GM12878 (cell line): ENCODE measurements at regions not wholly inside any gene's neighbourhood (a gene's known extent, or its start where the extent isn't known, plus 50 kb on each side); places are given as distances from the start of the nearest gene placed in this dataset.

Source experiments
- ATAC-seq: fragments of 200-7000 bp; cut with Tn5 transposase; 3 replicates; pipeline ENCODE4 v1.9.1; 2020; ENCODE audit warnings: mild to moderate bottlenecking, moderate library complexity
- BruUV-seq: library from RNA; stranded (reverse); fragments of 400-500 nt; replicated peaks from 2 replicates; lab custom pipeline; 2021; lab: Mats Ljungman, UMichigan
- CTCF ChIA-PET: fragments of 300-600 bp; sonication (Branson Sonifier 250); formaldehyde crosslinking; extraction: SDS; loops from one replicate; lab custom pipeline; 2021; ENCODE audit warnings: inconsistent platforms; lab: Yijun Ruan, JAX
- POLR2A ChIA-PET: fragments of 350-600 bp; formaldehyde crosslinking; extraction: SDS; loops from one replicate; lab custom pipeline; 2021; ENCODE audit warnings: inconsistent platforms; lab: Charles Lee
- RAD21 ChIA-PET: fragments of 300-600 bp; sonication (Branson Sonifier 250); formaldehyde crosslinking; loops from one replicate; lab custom pipeline; 2023; ENCODE audit warnings: antibody characterized with exemption; ENCODE audit not compliant: unreplicated experiment; lab: Charles Lee
- SMC1A ChIA-PET: fragments of 300-600 bp; sonication (Branson Sonifier 250); formaldehyde crosslinking; loops from one replicate; lab custom pipeline; 2023; ENCODE audit not compliant: unreplicated experiment, uncharacterized antibody; lab: Charles Lee
- DNase-seq: peaks from one replicate; pipeline ENCODE4 v3.0.0-alpha.2; 2011; ENCODE audit warnings: low read depth, low spot score
- FAIRE-seq: peaks from 3 replicates; lab custom pipeline; 2011; peaks lifted over from hg19 to GRCh38; lab: Jason Lieb, UNC
- H2AFZ ChIP-seq: 2 replicates; pipeline ENCODE4 v1.6.0; 2011; ENCODE audit warnings: low read depth, low read length, control low read depth; ENCODE audit not compliant: control insufficient read depth
- H3K27ac ChIP-seq: 2 replicates; pipeline ENCODE4 v1.5.1; 2011; ENCODE audit warnings: control low read depth; ENCODE audit not compliant: control insufficient read depth, insufficient read depth
- H3K27me3 ChIP-seq, 2 experiments: replicated peaks in 1 of 2; 2 replicates each; pipeline versions ENCODE4 v1.6.0 to v1.6.1; 2011; ENCODE audit warnings: low read length in 1 of 2; ENCODE audit not compliant: control insufficient read depth in 2 of 2, insufficient read depth in 2 of 2
- H3K36me3 ChIP-seq, 2 experiments: 2 replicates each; pipeline ENCODE4 v1.5.1; 2011; ENCODE audit warnings: low read length in 1 of 2; ENCODE audit not compliant: control insufficient read depth in 2 of 2, insufficient read depth in 2 of 2
- H3K4me1 ChIP-seq: 2 replicates; pipeline ENCODE4 v1.6.1; 2011; ENCODE audit warnings: mild to moderate bottlenecking, low read length, moderate library complexity, mixed read lengths; ENCODE audit not compliant: control insufficient read depth, insufficient read depth
- H3K4me2 ChIP-seq: 2 replicates; pipeline ENCODE4 v1.6.0; 2011; ENCODE audit warnings: control low read depth; ENCODE audit not compliant: control insufficient read depth, insufficient read depth
- H3K4me3 ChIP-seq: fragments of 200-600 bp; sonication (generic); 2 replicates; pipeline ENCODE4 v1.5.1; 2016
- H3K79me2 ChIP-seq: 2 replicates; pipeline ENCODE4 v1.6.0; 2011; ENCODE audit warnings: low read length; ENCODE audit not compliant: control insufficient read depth, insufficient read depth
- H3K9ac ChIP-seq: 2 replicates; pipeline ENCODE4 v1.8.0; 2011; ENCODE audit warnings: low read length, control low read depth, mixed read lengths; ENCODE audit not compliant: control insufficient read depth, insufficient read depth
- H3K9me3 ChIP-seq: replicated peaks from 3 replicates; pipeline ENCODE4 v1.5.1; 2011; ENCODE audit warnings: mild to moderate bottlenecking, low read length; ENCODE audit not compliant: control insufficient read depth, insufficient read depth
- H4K20me1 ChIP-seq: 2 replicates; pipeline ENCODE4 v1.6.0; 2011; ENCODE audit not compliant: control insufficient read depth, insufficient read depth
- ATF7 ChIP-seq: fragments of 450-650 bp; IDR thresholded peaks from 2 replicates; pipeline ENCODE4 v1.6.1; 2016; ENCODE audit warnings: low read depth, mild to moderate bottlenecking
- CBX3 ChIP-seq: fragments of 200-600 bp; sonication (generic); IDR thresholded peaks from 2 replicates; pipeline ENCODE4 v1.6.1; 2016; ENCODE audit warnings: low read depth, borderline replicate concordance
- E4F1 ChIP-seq: fragments of 450-650 bp; IDR thresholded peaks from 2 replicates; pipeline ENCODE4 v1.6.1; 2018; ENCODE audit warnings: borderline replicate concordance, mild to moderate bottlenecking; ENCODE audit not compliant: partially characterized antibody
- EP300 ChIP-seq, 2 experiments: fragments of 150-350 bp in 1 of 2; IDR thresholded peaks; 2 replicates each; pipeline ENCODE4 v1.6.1; 2011 to 2012; ENCODE audit warnings: low read depth in 2 of 2, low read length in 2 of 2, borderline replicate concordance in 1 of 2, improper control_type of control experiment in 1 of 2, inconsistent platforms in 1 of 2; ENCODE audit not compliant: control insufficient read depth in 1 of 2
- ETV6 ChIP-seq, 2 experiments: fragments of 450-650 bp in 1 of 2; IDR thresholded peaks in 1 of 2; conservative IDR thresholded peaks in 1 of 2; 2 replicates each; pipeline ENCODE4 v1.6.1; 2014; ENCODE audit warnings: antibody characterized with exemption in 1 of 2, borderline replicate concordance in 1 of 2, low read depth in 1 of 2, mild to moderate bottlenecking in 1 of 2, moderate library complexity in 1 of 2
- GATAD2B ChIP-seq: fragments of 450-650 bp; conservative IDR thresholded peaks from 2 replicates; pipeline ENCODE4 v1.6.1; 2017; ENCODE audit warnings: low read depth, mild to moderate bottlenecking, moderate library complexity
- IKZF2 ChIP-seq, 2 experiments: fragments of 450-650 bp; IDR thresholded peaks; 2 replicates each; pipeline ENCODE4 v1.6.1; 2017; ENCODE audit warnings: mild to moderate bottlenecking in 2 of 2, moderate library complexity in 2 of 2
- JUNB ChIP-seq: IDR thresholded peaks from 2 replicates; pipeline ENCODE4 v1.6.1; 2016; ENCODE audit warnings: antibody characterized with exemption, mild to moderate bottlenecking
- KLF5 ChIP-seq: fragments of 450-650 bp; IDR thresholded peaks from 2 replicates; pipeline ENCODE4 v1.6.1; 2014; ENCODE audit warnings: mild to moderate bottlenecking; ENCODE audit not compliant: partially characterized antibody
- MXI1 ChIP-seq: fragments of 150-350 bp; IDR thresholded peaks from 2 replicates; pipeline ENCODE4 v1.6.1; 2011; ENCODE audit warnings: low read depth, mild to moderate bottlenecking, inconsistent platforms, low read length, improper control_type of control experiment
- NR2F1 ChIP-seq: fragments of 450-650 bp; conservative IDR thresholded peaks from 2 replicates; pipeline ENCODE4 v1.6.1; 2017; ENCODE audit warnings: mild to moderate bottlenecking
- PAX5 ChIP-seq: IDR thresholded peaks from 2 replicates; pipeline ENCODE4 v1.6.1; 2011; ENCODE audit warnings: low read depth, low read length, borderline replicate concordance
- POU2F2 ChIP-seq: IDR thresholded peaks from 3 replicates; pipeline ENCODE4 v1.6.1; 2011; ENCODE audit warnings: low read depth, mild to moderate bottlenecking, low read length, borderline replicate concordance
- RBBP5 ChIP-seq: fragments of 200-600 bp; sonication (generic); conservative IDR thresholded peaks from 2 replicates; pipeline ENCODE4 v1.6.1; 2016
- SIN3A ChIP-seq: IDR thresholded peaks from 2 replicates; pipeline ENCODE4 v1.6.1; 2012; ENCODE audit warnings: low read depth, low read length, improper control_type of control experiment
- SMAD5 ChIP-seq: IDR thresholded peaks from 2 replicates; pipeline ENCODE4 v1.6.1; 2016; ENCODE audit warnings: antibody characterized with exemption, low read depth
- TCF7 ChIP-seq: IDR thresholded peaks from 2 replicates; pipeline ENCODE4 v1.6.1; 2014; ENCODE audit warnings: antibody characterized with exemption, borderline replicate concordance
- WGBS: methylation state at CpG from one replicate; pipeline ENCODE4 v1.1.6; 2016; ENCODE audit warnings: low lambda C conversion rate; ENCODE audit not compliant: insufficient replicate concordance, insufficient coverage; ENCODE audit errors: missing lambda C conversion rate; 5-methylcytosine and 5-hydroxymethylcytosine counted together
- in situ Hi-C: fragments of 300-500 bp; cut with MboI; formaldehyde crosslinking; loops from 9 replicates; pipeline ENCODE4 v1.14.3; 2018; ENCODE audit warnings: mixed read lengths
- intact Hi-C: fragments of 100-400 bp; cut with micrococcal nuclease; formaldehyde crosslinking; loops from one replicate; pipeline ENCODE4 v1.14.2; 2022; ENCODE audit not compliant: unreplicated experiment

DNA sequence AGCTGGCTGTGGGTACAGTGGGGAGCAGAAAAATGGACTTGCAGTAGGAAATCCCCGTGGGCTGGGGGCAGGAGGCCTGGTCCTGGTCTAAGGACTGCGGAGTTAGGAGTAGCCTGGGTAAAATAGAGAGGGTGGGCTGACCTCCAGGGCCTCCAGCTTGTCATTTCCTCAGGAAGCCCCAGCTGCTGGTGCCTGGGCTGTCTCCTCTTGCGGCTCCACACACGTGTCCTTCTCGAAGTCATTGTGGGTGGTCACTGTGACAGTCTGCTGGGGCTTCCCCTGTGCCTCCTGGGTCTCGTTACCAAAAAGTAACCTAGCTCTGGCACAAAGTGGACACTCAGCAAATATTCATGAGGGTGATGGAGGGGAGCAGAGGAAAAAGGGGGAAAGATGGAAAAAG lies 259.7 kb downstream of the FGF9 start:
- no peak for ATAC-seq
- SMC1A ChIA-PET: interaction anchor here (1.5 kb wide), 1 partner anchor 7 kb away, joined by 3 read pairs; no protein-coding TSS in a partner anchor
- TF ChIP-seq ATF7 (no peak), SIN3A (no peak), PAX5 (no peak), CBX3 (no peak), TCF7 (no peak), SMAD5 (no peak), RBBP5 (no peak), MXI1 (no peak), IKZF2 (IDR thresholded peaks at IDR 0.05) (no peak), ETV6 (conservative IDR thresholded peaks at IDR 0.05 in 1 of 2, IDR thresholded peaks at IDR 0.05 in 1 of 2; ENCODE audit: borderline replicate concordance in 1 of 2, low read depth in 1 of 2) (no peak)
- Histone ChIP-seq H3K4me1 (no peaks in the 10 kb centered on the region), H3K9ac (no peak overlapping the region), H4K20me1 (no peaks in the 10 kb centered on the region), H3K36me3 (no peaks in the 10 kb centered on the region), H3K4me2 (no peak overlapping the region), H3K79me2 (no peaks in the 10 kb centered on the region), H3K4me3 (no peak overlapping the region), H3K9me3 (no peaks in the 10 kb centered on the region), H2AFZ (no peak overlapping the region), H3K27ac (no peak overlapping the region), H3K27me3 (no peaks in the 10 kb centered on the region)
- POLR2A ChIA-PET: no interaction called here
- CTCF ChIA-PET: no interaction called here
- no TSS peak for BruUV-seq
- FAIRE-seq: no peak
- 23% methylated on average over 6 of the region's 6 CpGs for WGBS
- RAD21 ChIA-PET: no interaction called here
- no peak for DNase-seq
- intact Hi-C loops: no loop called here
- in situ Hi-C loops: no loop called here

DNA sequence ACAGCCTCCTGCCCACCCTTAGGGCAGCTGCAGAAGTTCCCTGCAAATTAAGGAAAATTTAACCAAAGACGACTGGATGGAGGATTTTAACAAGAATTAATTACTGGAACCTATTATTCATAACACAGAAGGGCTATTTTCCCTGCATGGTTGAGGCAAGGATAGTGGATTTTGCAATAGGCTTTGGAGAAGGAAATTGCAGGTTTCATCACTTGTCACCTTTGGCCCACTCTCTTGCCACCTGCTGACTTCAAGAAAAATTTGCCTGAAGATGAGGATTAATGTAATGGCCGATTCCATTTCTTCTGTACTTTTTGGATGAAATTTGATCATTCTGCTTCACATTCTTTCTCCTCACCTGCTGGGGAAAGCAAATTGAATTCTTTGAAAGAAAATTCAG lies 261.7 kb downstream of the FGF9 start:
- BruUV-seq: no TSS peak
- 0% methylated on average over 2 of the region's 2 CpGs for WGBS
- no peaks in the 10 kb centered on the region for H3K36me3 ChIP-seq
- H3K79me2 ChIP-seq: no peaks in the 10 kb centered on the region
- no peak overlapping the region for H3K4me3 ChIP-seq
- H2AFZ ChIP-seq: no peak overlapping the region
- no peak overlapping the region for H3K27ac ChIP-seq
- FAIRE-seq (no peak), ATAC-seq (no peak), DNase-seq (no peak)
- no peaks in the 10 kb centered on the region for H3K27me3 ChIP-seq
- no peaks in the 10 kb centered on the region for H3K9me3 ChIP-seq
- CTCF ChIA-PET: no interaction called here
- H3K9ac ChIP-seq: no peak overlapping the region
- RAD21 ChIA-PET: no interaction called here
- POLR2A ChIA-PET: no interaction called here
- H3K4me2 ChIP-seq: no peak overlapping the region
- H4K20me1 ChIP-seq: no peaks in the 10 kb centered on the region
- in situ Hi-C loops: no loop called here
- no peaks in the 10 kb centered on the region for H3K4me1 ChIP-seq
- SMC1A ChIA-PET: no interaction called here
- intact Hi-C loops: no loop called here
- TF ChIP-seq NR2F1 (no peak), POU2F2 (no peak), GATAD2B (no peak), MXI1 (no peak), JUNB (no peak), EP300 (IDR thresholded peaks at IDR 0.05; ENCODE audit: borderline replicate concordance in 1 of 2, control insufficient read depth in 1 of 2, low read depth in 2 of 2, low read length in 2 of 2) (no peak), KLF5 (no peak), E4F1 (no peak)
